ENCODE measurements at regions not wholly inside any gene's neighbourhood (a gene's known extent, or its start where the extent isn't known, plus 50 kb on each side); places are given as distances from the start of the nearest gene placed in this dataset.

DNA sequence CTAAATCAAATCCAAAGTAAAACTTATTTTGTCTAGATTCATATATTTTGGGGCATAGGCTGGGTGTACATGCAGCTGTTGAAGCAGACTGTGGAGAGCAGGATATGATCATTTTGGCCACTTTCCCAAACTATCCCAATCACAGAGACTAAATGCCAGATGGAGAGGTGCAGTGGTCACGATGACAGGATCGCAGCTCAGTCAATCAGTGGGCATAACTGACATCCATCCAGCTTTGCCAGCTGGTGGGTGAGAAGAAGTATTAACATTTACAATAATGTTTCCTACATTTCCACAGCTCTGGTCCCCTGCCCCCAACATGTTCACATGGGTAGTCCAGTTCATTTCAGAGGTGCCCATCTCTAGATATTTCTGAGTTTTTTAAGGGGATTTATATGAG lies 255.5 kb upstream of the SESN3 start:
- 31 to 40% (median 34%) methylated on average over 2 of the region's 2 CpGs for WGBS, 3 donors
- no peak for TF ChIP-seq CTCF (IDR thresholded peaks at IDR 0.05)
- DNase-seq = no peak
- Histone ChIP-seq H3K27ac (no peak overlapping the region), H3K4me1 (no peaks in the 10 kb centered on the region), H3K4me3 (no peak overlapping the region), H3K9me3 (peaks cover 3% of the 10 kb centered on the region), H3K27me3 (ENCODE audit: insufficient read depth in 3 of 3, low read length in 2 of 3) (no peaks in the 10 kb centered on the region), H3K36me3 (ENCODE audit: insufficient read depth in 1 of 2, low read depth in 1 of 2) (no peaks in the 10 kb centered on the region)
- no peak for ATAC-seq
- intact Hi-C loops (cut with DNase I) = no loop called here

DNA sequence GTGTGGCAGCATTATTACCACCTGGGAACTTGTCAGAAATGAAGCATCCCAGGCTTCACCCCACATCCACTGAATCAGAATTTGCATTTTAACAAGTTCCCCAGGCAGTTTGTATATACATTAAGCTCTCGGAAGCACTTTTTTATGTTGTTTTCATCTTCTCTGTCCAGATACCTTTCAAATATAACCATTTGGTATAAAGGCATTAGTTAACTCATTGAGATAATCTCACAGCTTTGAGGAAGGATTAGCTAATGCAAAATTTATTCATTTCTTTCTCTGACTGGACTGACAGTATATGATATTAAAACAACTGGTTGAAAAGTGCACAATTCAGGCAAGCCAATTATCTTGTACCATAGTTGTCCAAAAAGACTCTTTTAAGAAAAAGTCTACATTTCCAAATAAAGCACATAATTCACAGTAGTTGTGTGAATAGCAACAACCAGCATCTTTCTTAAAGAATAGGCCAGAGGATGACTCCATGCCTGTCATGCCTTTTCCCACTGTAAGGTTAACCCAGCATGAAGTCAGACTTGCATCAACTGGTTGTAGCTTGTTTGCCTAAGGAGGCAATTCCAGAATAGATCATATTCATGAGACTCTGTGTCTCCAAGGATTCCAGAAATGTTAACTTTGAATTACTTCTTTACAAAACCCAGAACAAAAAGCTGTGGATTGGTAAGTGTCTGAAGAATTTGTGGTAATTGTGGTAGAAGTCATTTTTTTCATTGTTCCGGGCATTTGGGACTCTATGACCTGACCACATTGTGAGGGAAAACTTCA lies 254.3 kb upstream of the SESN3 start:
- H3K4me3 ChIP-seq = no peak overlapping the region
- intact Hi-C loops (cut with DNase I) = no loop called here
- no peaks in the 10 kb centered on the region for H3K4me1 ChIP-seq
- no peak for DNase-seq
- no peak overlapping the region for H3K27ac ChIP-seq
- H3K9me3 ChIP-seq = no peaks in the 10 kb centered on the region
- 96 to 97% (median 97%) methylated on average over 2 of the region's 2 CpGs for WGBS, 3 donors
- no peaks in the 10 kb centered on the region for H3K27me3 ChIP-seq (ENCODE audit: insufficient read depth in 3 of 3, low read length in 2 of 3)
- TF ChIP-seq CTCF (IDR thresholded peaks at IDR 0.05) = no peak
- no peak for ATAC-seq
- H3K36me3 ChIP-seq (ENCODE audit: insufficient read depth in 1 of 2, low read depth in 1 of 2) = no peaks in the 10 kb centered on the region

DNA sequence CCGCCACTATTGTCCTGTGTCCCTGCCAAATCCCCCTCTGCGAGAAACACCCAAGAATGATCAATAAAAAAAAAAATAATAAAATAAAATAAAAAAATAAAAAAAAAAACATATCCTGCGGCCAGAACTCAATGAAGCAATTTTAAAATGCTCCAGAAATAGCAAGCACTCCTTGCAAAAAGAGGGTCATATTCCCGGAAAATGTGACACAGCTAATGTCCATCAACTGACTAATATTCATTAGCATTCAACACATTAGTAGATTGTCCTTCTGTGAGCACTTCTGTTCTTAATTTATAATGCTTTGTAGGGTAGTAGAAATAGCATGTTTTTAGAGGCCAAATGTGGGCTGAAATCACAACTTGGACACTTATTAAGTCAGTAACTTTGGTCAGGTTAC lies 252.3 kb upstream of the SESN3 start:
- Histone ChIP-seq H3K4me1 (no peaks in the 10 kb centered on the region), H3K36me3 (ENCODE audit: insufficient read depth in 1 of 2, low read depth in 1 of 2) (no peaks in the 10 kb centered on the region), H3K27ac (no peak overlapping the region), H3K4me3 (no peak overlapping the region), H3K27me3 (ENCODE audit: insufficient read depth in 3 of 3, low read length in 2 of 3) (no peaks in the 10 kb centered on the region), H3K9me3 (no peaks in the 10 kb centered on the region)
- DNase-seq = no peak
- 73 to 86% (median 74%) methylated on average over 4 of the region's 4 CpGs for WGBS, 3 donors
- TF ChIP-seq CTCF (IDR thresholded peaks at IDR 0.05) = no peak
- ATAC-seq = no peak
- intact Hi-C loops (cut with DNase I) = no loop called here

DNA sequence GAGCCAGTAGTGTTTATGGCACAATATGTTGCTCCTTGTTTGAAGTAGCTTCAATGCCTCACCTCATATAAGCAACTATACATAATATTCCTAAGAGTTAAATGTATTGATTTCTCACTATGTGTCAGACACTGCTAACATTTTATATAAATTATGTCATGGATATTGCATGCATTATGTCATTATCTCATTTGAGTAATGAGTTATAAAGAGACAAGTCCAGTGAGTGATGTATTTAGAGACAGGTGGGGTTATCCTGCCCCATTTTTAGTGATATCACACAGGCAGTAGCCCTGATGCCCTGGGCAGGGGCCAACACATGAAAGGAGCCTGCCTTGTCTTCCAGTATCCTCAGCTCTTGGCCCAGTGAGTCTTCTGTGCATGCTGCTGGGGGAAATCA lies 247.0 kb upstream of the SESN3 start:
- no peak for TF ChIP-seq CTCF (IDR thresholded peaks at IDR 0.05)
- ATAC-seq (no peak), DNase-seq (no peak)

DNA sequence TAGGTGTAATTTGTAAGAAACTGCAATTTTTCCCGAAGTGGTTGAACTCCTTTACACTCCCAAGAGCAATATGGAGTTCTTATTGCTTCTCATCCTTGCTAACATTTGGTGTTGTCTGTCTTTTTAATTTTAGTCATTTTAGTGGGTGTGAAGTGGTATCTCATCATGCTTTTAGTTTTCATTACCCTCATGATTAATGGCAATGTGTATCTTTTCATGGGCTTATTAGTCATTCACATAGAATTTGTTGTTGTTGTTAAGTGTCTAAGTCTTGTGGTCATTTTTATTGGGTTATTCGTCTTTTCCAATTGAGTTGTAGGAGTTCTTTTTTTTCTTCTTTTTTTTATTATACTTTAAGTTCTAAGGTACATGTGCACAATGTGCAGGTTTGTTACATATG lies 238.3 kb upstream of the SESN3 start:
- 88 to 91% (median 90%) methylated on average over 2 of the region's 2 CpGs for WGBS, 3 donors
- no peaks in the 10 kb centered on the region for H3K4me1 ChIP-seq
- ATAC-seq = no peak
- H3K9me3 ChIP-seq = no peaks in the 10 kb centered on the region
- H3K36me3 ChIP-seq (ENCODE audit: insufficient read depth in 1 of 2, low read depth in 1 of 2) = no peaks in the 10 kb centered on the region
- no peaks in the 10 kb centered on the region for H3K27me3 ChIP-seq (ENCODE audit: insufficient read depth in 3 of 3, low read length in 2 of 3)
- no peak for DNase-seq
- H3K4me3 ChIP-seq = no peak overlapping the region
- intact Hi-C loops (cut with DNase I) = no loop called here
- H3K27ac ChIP-seq = no peak overlapping the region
- TF ChIP-seq CTCF (IDR thresholded peaks at IDR 0.05) = no peak

More for the DNA sequence above, 247.0 kb upstream of the SESN3 start:
- no peak overlapping the region for H3K27ac ChIP-seq
- H3K36me3 ChIP-seq (ENCODE audit: insufficient read depth in 1 of 2, low read depth in 1 of 2) = no peaks in the 10 kb centered on the region
- no peaks in the 10 kb centered on the region for H3K27me3 ChIP-seq (ENCODE audit: insufficient read depth in 3 of 3, low read length in 2 of 3)
- no peak overlapping the region for H3K4me3 ChIP-seq
- no peaks in the 10 kb centered on the region for H3K9me3 ChIP-seq
- intact Hi-C loops (cut with DNase I) = no loop called here
- no peaks in the 10 kb centered on the region for H3K4me1 ChIP-seq
